Fibroblast of lung (primary cell): ENCODE measurements at regions not wholly inside any gene's neighbourhood (a gene's known extent, or its start where the extent isn't known, plus 50 kb on each side); places are given as distances from the start of the nearest gene placed in this dataset.

Source experiments
- EZH2 ChIP-seq: IDR thresholded peaks from 2 replicates; pipeline ENCODE4 v1.5.1; 2012; ENCODE audit warnings: low read length, control low read depth, mild to moderate bottlenecking; ENCODE audit errors: missing control alignments
- TF ChIP-seq, protein P1 (sequence below), 2 donors: IDR thresholded peaks in 1 of 2; conservative IDR thresholded peaks in 1 of 2; 1 replicate in 1 of 2; 2 replicates in 1 of 2; pipeline ENCODE4 v1.5.1; 2011 to 2012; ENCODE audit warnings: low read length in 2 of 2, control low read depth in 1 of 2, inconsistent platforms in 1 of 2, low read depth in 1 of 2, mild to moderate bottlenecking in 1 of 2

DNA sequence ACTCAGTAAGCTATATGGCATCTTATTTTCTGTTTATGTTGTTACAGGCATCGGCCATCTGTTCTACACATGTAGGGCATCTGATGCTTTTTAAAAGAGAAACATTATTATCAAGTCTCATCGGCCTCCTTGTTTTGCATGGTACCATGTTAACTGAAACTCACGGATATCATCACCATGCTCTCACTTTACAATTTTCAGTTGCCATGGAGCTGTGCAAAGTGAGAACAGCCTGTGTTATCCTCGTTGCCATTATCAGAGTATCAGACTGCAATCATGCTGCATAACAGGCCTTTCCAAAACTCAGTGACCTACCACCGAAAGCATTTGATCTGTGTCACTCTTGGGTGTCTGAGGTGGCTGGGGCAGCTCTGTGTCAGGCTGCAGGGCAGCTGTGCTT, 110.3 kb downstream of the C17orf67 start:
- TF ChIP-seq, protein P1, sequence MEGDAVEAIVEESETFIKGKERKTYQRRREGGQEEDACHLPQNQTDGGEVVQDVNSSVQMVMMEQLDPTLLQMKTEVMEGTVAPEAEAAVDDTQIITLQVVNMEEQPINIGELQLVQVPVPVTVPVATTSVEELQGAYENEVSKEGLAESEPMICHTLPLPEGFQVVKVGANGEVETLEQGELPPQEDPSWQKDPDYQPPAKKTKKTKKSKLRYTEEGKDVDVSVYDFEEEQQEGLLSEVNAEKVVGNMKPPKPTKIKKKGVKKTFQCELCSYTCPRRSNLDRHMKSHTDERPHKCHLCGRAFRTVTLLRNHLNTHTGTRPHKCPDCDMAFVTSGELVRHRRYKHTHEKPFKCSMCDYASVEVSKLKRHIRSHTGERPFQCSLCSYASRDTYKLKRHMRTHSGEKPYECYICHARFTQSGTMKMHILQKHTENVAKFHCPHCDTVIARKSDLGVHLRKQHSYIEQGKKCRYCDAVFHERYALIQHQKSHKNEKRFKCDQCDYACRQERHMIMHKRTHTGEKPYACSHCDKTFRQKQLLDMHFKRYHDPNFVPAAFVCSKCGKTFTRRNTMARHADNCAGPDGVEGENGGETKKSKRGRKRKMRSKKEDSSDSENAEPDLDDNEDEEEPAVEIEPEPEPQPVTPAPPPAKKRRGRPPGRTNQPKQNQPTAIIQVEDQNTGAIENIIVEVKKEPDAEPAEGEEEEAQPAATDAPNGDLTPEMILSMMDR (conservative IDR thresholded peaks at IDR 0.05 in 1 of 2, IDR thresholded peaks at IDR 0.05 in 1 of 2; ENCODE audit: low read depth in 1 of 2, low read length in 2 of 2), result no peak
- no peak for TF ChIP-seq EZH2
